ENCODE measurements at regions not wholly inside any gene's neighbourhood (a gene's known extent, or its start where the extent isn't known, plus 50 kb on each side); places are given as distances from the start of the nearest gene placed in this dataset.

GRCh38 chr5:2385818-2386217 lies 365.7 kb downstream of the IRX2 start:
- no peak overlapping the region for H3K4me3 ChIP-seq (ENCODE audit: low read length)
- H3K4me1 ChIP-seq (ENCODE audit: control insufficient read depth, low read length) = no peaks in the 10 kb centered on the region
- no peaks in the 10 kb centered on the region for H3K9me2 ChIP-seq (replicated peaks; ENCODE audit: control insufficient read depth, low read length)
- no peaks in the 10 kb centered on the region for H3K79me2 ChIP-seq (ENCODE audit: control insufficient read depth, low read length)
- H3K4me2 ChIP-seq (ENCODE audit: low read length) = no peak overlapping the region
- no peaks in the 10 kb centered on the region for H3F3A ChIP-seq (ENCODE audit: control insufficient read depth, insufficient read depth)
- H3K27ac ChIP-seq (ENCODE audit: low read depth, low read length) = no peak overlapping the region
- no peaks in the 10 kb centered on the region for H3K36me3 ChIP-seq (ENCODE audit: control insufficient read depth, low read length)
- no peaks in the 10 kb centered on the region for H3K9me3 ChIP-seq (ENCODE audit: control insufficient read depth, insufficient read depth, low read length)
- TF ChIP-seq, protein P1, sequence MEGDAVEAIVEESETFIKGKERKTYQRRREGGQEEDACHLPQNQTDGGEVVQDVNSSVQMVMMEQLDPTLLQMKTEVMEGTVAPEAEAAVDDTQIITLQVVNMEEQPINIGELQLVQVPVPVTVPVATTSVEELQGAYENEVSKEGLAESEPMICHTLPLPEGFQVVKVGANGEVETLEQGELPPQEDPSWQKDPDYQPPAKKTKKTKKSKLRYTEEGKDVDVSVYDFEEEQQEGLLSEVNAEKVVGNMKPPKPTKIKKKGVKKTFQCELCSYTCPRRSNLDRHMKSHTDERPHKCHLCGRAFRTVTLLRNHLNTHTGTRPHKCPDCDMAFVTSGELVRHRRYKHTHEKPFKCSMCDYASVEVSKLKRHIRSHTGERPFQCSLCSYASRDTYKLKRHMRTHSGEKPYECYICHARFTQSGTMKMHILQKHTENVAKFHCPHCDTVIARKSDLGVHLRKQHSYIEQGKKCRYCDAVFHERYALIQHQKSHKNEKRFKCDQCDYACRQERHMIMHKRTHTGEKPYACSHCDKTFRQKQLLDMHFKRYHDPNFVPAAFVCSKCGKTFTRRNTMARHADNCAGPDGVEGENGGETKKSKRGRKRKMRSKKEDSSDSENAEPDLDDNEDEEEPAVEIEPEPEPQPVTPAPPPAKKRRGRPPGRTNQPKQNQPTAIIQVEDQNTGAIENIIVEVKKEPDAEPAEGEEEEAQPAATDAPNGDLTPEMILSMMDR (IDR thresholded peaks at IDR 0.05; ENCODE audit: low read depth, low read length, poor library complexity, severe bottlenecking) = no peak
- no peak for TF ChIP-seq EZH2phosphoT487 (IDR thresholded peaks at IDR 0.05; ENCODE audit: borderline replicate concordance, low read length)
- H3K27me3 ChIP-seq (ENCODE audit: control insufficient read depth, low read length) = no peaks in the 10 kb centered on the region
- no peaks in the 10 kb centered on the region for H4K20me1 ChIP-seq (ENCODE audit: control insufficient read depth, insufficient read depth, low read depth, low read length)

GRCh38 chr5:2383698-2384065 lies 367.8 kb downstream of the IRX2 start:
- TF ChIP-seq EZH2phosphoT487 (IDR thresholded peaks at IDR 0.05; ENCODE audit: borderline replicate concordance, low read length) = no peak
- TF ChIP-seq, protein P1 (IDR thresholded peaks at IDR 0.05; ENCODE audit: low read depth, low read length, poor library complexity, severe bottlenecking) = no peak
- no peaks in the 10 kb centered on the region for H4K20me1 ChIP-seq (ENCODE audit: control insufficient read depth, insufficient read depth, low read depth, low read length)
- H3K36me3 ChIP-seq (ENCODE audit: control insufficient read depth, low read length) = no peaks in the 10 kb centered on the region
- no peak overlapping the region for H3K4me2 ChIP-seq (ENCODE audit: low read length)
- H3K4me1 ChIP-seq (ENCODE audit: control insufficient read depth, low read length) = no peaks in the 10 kb centered on the region
- H3F3A ChIP-seq (ENCODE audit: control insufficient read depth, insufficient read depth) = no peaks in the 10 kb centered on the region
- H3K9me3 ChIP-seq (ENCODE audit: control insufficient read depth, insufficient read depth, low read length) = no peaks in the 10 kb centered on the region
- H3K79me2 ChIP-seq (ENCODE audit: control insufficient read depth, low read length) = no peaks in the 10 kb centered on the region
- H3K27me3 ChIP-seq (ENCODE audit: control insufficient read depth, low read length) = no peaks in the 10 kb centered on the region
- H3K9me2 ChIP-seq (replicated peaks; ENCODE audit: control insufficient read depth, low read length) = no peaks in the 10 kb centered on the region
- H3K4me3 ChIP-seq (ENCODE audit: low read length) = no peak overlapping the region
- H3K27ac ChIP-seq (ENCODE audit: low read depth, low read length) = no peak overlapping the region

DNA sequence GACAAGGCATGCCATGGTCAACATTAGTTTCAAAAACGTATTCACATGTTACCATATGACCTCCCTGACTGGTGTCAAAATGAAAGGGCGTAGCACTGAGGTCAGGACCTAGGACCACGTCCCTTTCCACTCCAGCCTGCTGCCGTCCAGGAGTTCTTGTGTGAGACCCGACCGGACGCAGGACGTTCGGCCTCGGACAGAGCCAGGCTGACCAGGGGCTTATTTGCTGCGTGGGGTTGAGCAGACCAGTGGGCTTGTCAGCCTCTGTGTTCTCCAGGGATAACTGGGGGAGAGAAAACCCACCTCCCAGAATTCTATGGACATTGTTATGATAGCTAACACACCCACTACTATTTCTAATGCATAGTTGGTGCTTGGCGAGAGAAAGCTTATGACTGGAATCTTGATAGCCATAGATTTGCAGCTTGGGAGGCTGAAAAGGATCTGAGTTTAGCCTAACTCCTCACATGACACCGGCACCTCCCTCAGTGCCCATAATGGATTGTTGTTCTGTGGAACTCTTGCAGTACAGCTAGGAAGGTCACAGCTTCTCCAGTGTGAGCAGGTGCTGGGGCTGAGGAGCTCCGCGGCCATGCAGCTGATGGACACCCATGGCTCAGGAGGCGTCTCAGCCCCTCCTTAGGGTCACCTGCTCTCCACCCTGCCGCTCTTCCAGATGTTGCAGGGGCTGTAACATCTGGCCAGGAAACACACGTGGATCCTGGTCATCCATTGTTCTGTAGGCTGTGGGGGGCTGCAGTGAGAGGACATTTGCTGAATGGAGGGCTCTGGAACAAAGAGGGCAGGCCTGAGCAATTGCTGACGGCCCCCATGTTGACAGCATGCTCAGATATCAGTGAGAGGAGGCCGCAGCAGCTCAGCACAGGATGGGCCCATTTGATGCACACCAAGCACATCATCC lies 368.4 kb downstream of the IRX2 start:
- Histone ChIP-seq H3K27me3 (ENCODE audit: control insufficient read depth, low read length) (no peaks in the 10 kb centered on the region), H3K4me3 (ENCODE audit: low read length) (no peak overlapping the region), H3K4me1 (ENCODE audit: control insufficient read depth, low read length) (no peaks in the 10 kb centered on the region), H3K9me3 (ENCODE audit: control insufficient read depth, insufficient read depth, low read length) (no peaks in the 10 kb centered on the region), H3K9me2 (replicated peaks; ENCODE audit: control insufficient read depth, low read length) (no peaks in the 10 kb centered on the region), H3K4me2 (ENCODE audit: low read length) (no peak overlapping the region), H3K79me2 (ENCODE audit: control insufficient read depth, low read length) (no peaks in the 10 kb centered on the region), H4K20me1 (ENCODE audit: control insufficient read depth, insufficient read depth, low read depth, low read length) (no peaks in the 10 kb centered on the region), H3K36me3 (ENCODE audit: control insufficient read depth, low read length) (no peaks in the 10 kb centered on the region), H3K27ac (ENCODE audit: low read depth, low read length) (no peak overlapping the region), H3F3A (ENCODE audit: control insufficient read depth, insufficient read depth) (no peaks in the 10 kb centered on the region)
- TF ChIP-seq, protein P1 (IDR thresholded peaks at IDR 0.05; ENCODE audit: low read depth, low read length, poor library complexity, severe bottlenecking) = no peak
- TF ChIP-seq EZH2phosphoT487 (IDR thresholded peaks at IDR 0.05; ENCODE audit: borderline replicate concordance, low read length) = no peak

All from DOHH2 (cell line).